ENCODE measurements at regions not wholly inside any gene's neighbourhood (a gene's known extent, or its start where the extent isn't known, plus 50 kb on each side); places are given as distances from the start of the nearest gene placed in this dataset.

GRCh38 chr21:39097335-39097861 is 85.9 kb downstream of the PSMG1 start:
- no peaks in the 10 kb centered on the region for H3K4me1 Mint-ChIP-seq (ENCODE audit: low read depth in 2 of 2)
- H3K4me3 Mint-ChIP-seq, result no peak overlapping the region
- DNase-seq (ENCODE audit: low spot score), result no peak
- H3K36me3 Mint-ChIP-seq, result no peaks in the 10 kb centered on the region
- no peak overlapping the region for H3K27ac Mint-ChIP-seq
- no peak for ATAC-seq
- peaks cover 6 to 24% of the 10 kb centered on the region in 2 donors for H3K27me3 Mint-ChIP-seq
- no peaks in the 10 kb centered on the region for H3K9me3 Mint-ChIP-seq

DNA sequence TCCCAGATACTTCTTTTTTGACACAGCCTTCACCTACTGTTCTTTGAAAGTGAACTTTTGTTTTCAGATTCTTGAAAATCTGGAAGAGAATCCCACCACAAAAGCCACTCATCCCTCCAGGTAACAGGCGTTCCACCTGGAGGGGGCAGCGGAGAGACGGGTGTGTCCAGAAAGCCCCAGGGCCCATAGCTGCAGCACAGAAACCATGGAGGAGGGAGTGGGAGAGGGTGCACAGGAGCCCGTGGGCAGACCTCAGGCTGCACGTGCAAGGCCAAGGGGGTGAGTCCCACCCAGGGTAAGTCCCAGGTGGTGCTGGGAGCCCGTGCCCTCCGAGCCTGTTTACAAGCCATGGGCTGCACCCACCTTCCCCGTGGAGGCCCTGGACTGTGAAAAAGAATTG is 86.5 kb downstream of the PSMG1 start:
- no peaks in the 10 kb centered on the region for H3K9me3 Mint-ChIP-seq
- ATAC-seq, result no peak
- H3K4me3 Mint-ChIP-seq, result no peak overlapping the region
- DNase-seq (ENCODE audit: low spot score), result no peak
- H3K4me1 Mint-ChIP-seq (ENCODE audit: low read depth in 2 of 2), result no peaks in the 10 kb centered on the region
- H3K36me3 Mint-ChIP-seq, result no peaks in the 10 kb centered on the region
- H3K27me3 Mint-ChIP-seq, result peaks cover 6 to 18% of the 10 kb centered on the region in 2 donors
- no peak overlapping the region for H3K27ac Mint-ChIP-seq

- no peak for ATAC-seq
These were observed 87.6 kb downstream of the PSMG1 start for GRCh38 chr21:39095681-39096080.

DNA sequence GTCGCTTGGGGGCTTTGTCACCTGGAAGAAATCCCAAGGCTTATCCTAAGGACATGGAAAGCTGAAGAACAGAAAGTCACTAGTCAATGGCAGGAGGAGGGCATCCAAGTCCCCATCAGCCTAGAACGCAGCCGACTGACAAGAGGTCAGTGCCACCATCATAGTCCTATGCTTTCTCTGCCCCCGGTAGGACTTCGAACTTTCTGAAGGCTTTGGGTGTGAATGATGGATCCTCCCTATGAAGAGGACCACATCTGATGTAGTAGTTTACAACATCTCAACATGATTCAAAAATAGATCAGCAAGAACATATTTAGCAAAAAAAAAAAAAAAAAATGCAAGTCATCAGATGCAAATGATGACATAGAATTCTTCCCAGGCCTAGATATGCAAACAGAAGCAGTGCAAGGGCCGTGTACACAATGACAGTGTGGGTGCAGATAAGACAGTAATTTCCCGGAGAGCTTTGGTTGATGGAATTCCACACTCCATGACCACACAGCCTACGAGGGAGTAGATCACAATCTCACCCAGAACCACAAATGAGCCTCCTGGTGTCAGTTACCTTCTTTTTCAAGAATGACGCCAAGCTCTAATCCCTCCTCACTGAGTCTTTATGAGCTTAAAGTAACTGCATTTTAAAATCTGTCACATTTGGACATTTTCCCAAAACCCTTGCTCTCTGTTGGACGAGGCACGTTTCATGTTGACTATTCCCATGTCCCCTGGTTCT is 88.2 kb downstream of the PSMG1 start:
- ATAC-seq (no peak), DNase-seq (ENCODE audit: low spot score) (no peak)
- no peaks in the 10 kb centered on the region for H3K36me3 Mint-ChIP-seq
- peak overlapping the region in 1 of 2 donors; percentile 27 for H3K27ac Mint-ChIP-seq
- peaks cover 4 to 5% of the 10 kb centered on the region in 2 donors for H3K27me3 Mint-ChIP-seq
- no peaks in the 10 kb centered on the region for H3K9me3 Mint-ChIP-seq
- no peak overlapping the region for H3K4me3 Mint-ChIP-seq
- no peaks in the 10 kb centered on the region for H3K4me1 Mint-ChIP-seq (ENCODE audit: low read depth in 2 of 2)

More at GRCh38 chr21:39095681-39096080, 87.6 kb downstream of the PSMG1 start:
- H3K4me1 Mint-ChIP-seq (ENCODE audit: low read depth in 2 of 2), result no peaks in the 10 kb centered on the region
- DNase-seq (ENCODE audit: low spot score), result no peak
- H3K36me3 Mint-ChIP-seq, result no peaks in the 10 kb centered on the region
- H3K9me3 Mint-ChIP-seq, result no peaks in the 10 kb centered on the region
- no peak overlapping the region for H3K27ac Mint-ChIP-seq
- peaks cover 6 to 7% of the 10 kb centered on the region in 2 donors for H3K27me3 Mint-ChIP-seq
- no peak overlapping the region for H3K4me3 Mint-ChIP-seq

DNA sequence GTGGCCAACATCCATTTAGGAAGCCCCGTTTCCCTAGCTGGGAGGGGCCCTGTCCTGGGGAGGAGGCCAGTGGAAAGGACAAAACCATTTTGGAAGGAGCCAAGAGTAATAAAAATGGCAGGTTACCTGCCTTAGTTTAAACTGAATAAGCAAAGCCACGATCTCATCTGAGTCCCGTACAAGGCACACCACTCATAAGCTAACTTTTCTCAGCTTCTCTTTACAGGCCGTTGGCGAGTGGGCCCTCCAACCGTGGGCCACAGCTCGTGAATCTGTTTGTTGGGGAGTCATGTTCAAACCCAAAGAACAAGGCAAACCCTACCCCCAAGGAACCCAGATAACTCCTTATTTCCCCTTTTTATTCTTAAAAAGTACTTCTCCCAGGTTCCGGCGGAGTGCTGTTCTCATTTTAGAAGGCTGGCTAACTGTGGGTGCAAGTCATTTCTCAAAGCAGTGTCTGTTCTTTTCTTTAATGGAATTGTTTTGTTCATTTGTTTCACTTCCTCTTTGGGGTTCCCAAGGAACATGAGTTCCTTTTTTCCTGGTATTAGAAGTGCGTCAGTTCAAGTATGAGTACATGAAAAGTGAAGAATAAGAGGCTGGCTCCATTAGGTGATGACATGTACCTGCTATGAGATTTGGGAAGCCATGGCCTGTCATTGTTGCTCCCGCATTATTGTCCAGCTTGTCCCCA is 89.0 kb downstream of the PSMG1 start:
- no peak for ATAC-seq
- Mint-ChIP-seq H3K9me3 (no peaks in the 10 kb centered on the region), H3K27ac (peak overlapping the region in 1 of 2 donors; percentile 27), H3K36me3 (no peaks in the 10 kb centered on the region), H3K27me3 (peaks cover 4 to 5% of the 10 kb centered on the region in 2 donors), H3K4me1 (ENCODE audit: low read depth in 2 of 2) (no peaks in the 10 kb centered on the region), H3K4me3 (no peak overlapping the region)
- DNase-seq (ENCODE audit: low spot score), result no peak

- no peak for ATAC-seq
- no peak overlapping the region for H3K4me3 Mint-ChIP-seq
- H3K9me3 Mint-ChIP-seq, result no peaks in the 10 kb centered on the region
- H3K27ac Mint-ChIP-seq, result no peak overlapping the region
- no peak for DNase-seq (ENCODE audit: low spot score)
- H3K36me3 Mint-ChIP-seq, result no peaks in the 10 kb centered on the region
- H3K4me1 Mint-ChIP-seq (ENCODE audit: low read depth in 2 of 2), result no peaks in the 10 kb centered on the region
- H3K27me3 Mint-ChIP-seq, result peaks cover 4 to 5% of the 10 kb centered on the region in 2 donors
These were observed 89.7 kb downstream of the PSMG1 start for GRCh38 chr21:39093526-39093925.

DNA sequence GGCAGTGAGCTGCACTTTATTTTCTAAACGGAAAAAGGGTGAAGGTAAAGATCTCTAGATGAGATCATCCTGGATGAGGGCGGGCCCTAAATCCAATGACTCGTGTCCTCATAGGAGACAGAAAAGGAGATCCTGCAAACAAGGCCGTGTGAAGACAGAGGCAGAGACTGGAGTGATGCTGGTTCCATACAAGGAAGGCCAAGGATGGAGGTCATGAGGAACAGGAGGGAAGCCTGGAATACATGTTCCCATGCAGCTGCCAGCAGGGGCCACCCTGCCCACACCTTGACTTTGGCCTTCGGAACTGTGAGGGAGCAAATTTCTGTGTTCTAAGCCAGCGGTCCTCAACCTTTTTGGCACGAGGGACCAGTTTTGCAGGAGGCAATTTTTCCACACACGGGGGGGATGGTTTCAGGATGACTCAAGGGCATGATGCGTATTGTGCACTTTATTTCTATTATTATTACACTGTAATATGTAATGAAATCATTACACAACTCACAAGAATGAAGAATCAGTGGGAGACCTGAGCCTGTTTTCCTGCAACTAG is 94.3 kb downstream of the PSMG1 start:
- H3K4me1 Mint-ChIP-seq (ENCODE audit: low read depth in 2 of 2), result no peaks in the 10 kb centered on the region
- H3K36me3 Mint-ChIP-seq, result no peaks in the 10 kb centered on the region
- H3K27ac Mint-ChIP-seq, result no peak overlapping the region
- no peak for DNase-seq (ENCODE audit: low spot score)
- H3K9me3 Mint-ChIP-seq, result no peaks in the 10 kb centered on the region
- H3K27me3 Mint-ChIP-seq, result peaks cover 3 to 7% of the 10 kb centered on the region in 2 donors
- ATAC-seq, result no peak
- no peak overlapping the region for H3K4me3 Mint-ChIP-seq

GRCh38 chr21:39088031-39088370 is 95.2 kb downstream of the PSMG1 start:
- H3K4me1 Mint-ChIP-seq (ENCODE audit: low read depth in 2 of 2), result no peaks in the 10 kb centered on the region
- no peak overlapping the region for H3K4me3 Mint-ChIP-seq
- H3K27me3 Mint-ChIP-seq, result peaks cover 5 to 7% of the 10 kb centered on the region in 2 donors
- no peak overlapping the region for H3K27ac Mint-ChIP-seq
- H3K36me3 Mint-ChIP-seq, result no peaks in the 10 kb centered on the region
- DNase-seq (ENCODE audit: low spot score) (no peak), ATAC-seq (no peak)
- H3K9me3 Mint-ChIP-seq, result no peaks in the 10 kb centered on the region

DNA sequence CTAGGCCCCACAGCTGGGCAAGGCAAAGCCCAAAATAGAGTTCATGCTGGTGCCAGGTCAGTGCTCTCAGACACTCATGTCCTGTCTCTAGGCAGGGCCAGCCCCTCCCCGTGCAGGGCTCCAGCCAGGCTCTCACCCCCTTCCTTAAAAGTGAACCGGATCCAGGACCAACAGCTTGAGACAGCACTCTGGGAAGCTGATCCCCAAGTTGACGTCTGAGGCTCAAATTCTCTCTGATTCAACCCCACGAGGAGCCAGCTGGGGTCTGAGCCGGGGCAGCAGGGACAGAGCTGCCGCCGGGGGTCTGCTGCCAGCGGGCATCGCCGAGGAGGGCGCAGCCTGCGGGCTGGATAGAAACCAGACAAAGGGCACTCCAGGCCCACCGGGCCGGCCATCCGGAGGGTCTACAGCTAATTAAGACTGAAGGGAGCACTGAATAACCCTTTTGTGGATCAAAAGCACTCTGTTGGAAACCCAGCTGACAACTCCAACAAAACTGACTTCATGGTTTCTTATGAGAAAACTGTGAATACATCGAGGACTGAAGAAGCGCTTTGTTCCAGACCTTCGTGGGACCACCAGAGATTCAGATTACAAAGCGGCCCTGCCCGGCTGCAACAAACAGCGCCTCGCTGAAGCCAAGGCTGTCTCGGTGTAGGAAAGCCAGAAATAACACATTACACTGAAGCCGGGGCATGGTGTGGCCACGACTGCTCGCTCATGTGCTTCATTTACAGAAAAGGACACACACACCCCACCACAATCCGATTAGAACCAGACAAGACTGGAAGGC is 95.8 kb downstream of the PSMG1 start:
- no peaks in the 10 kb centered on the region for H3K36me3 Mint-ChIP-seq
- ATAC-seq (no peak), DNase-seq (ENCODE audit: low spot score) (no peak)
- H3K4me3 Mint-ChIP-seq, result no peak overlapping the region
- H3K4me1 Mint-ChIP-seq (ENCODE audit: low read depth in 2 of 2), result no peaks in the 10 kb centered on the region
- H3K9me3 Mint-ChIP-seq, result no peaks in the 10 kb centered on the region
- peaks cover 5 to 7% of the 10 kb centered on the region in 2 donors for H3K27me3 Mint-ChIP-seq
- no peak overlapping the region for H3K27ac Mint-ChIP-seq

DNA sequence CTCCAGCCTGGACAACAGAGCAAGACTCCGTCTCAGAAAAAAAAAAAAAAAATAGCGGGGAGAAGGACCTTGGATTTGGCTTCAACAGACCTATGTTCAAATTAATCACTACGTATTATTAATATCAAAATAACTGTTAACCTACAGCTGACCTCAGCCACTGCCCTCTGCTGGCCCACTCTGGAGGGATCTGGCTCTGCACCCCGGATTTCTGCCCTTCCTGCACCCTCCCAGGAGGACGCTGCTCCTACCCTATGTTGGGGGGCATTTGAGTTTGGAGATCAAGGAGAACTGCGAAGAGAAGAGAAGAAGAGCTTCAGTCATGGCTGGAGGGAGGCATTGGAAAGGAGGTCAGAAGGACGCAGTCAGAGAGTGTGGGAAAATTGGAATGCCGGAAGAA is 96.7 kb downstream of the PSMG1 start:
- H3K27me3 Mint-ChIP-seq, result peaks cover 6 to 7% of the 10 kb centered on the region in 2 donors
- DNase-seq (ENCODE audit: low spot score), result no peak
- no peak overlapping the region for H3K4me3 Mint-ChIP-seq
- no peak for ATAC-seq
- no peaks in the 10 kb centered on the region for H3K9me3 Mint-ChIP-seq
- H3K36me3 Mint-ChIP-seq, result no peaks in the 10 kb centered on the region
- no peak overlapping the region for H3K27ac Mint-ChIP-seq
- H3K4me1 Mint-ChIP-seq (ENCODE audit: low read depth in 2 of 2), result no peaks in the 10 kb centered on the region

DNA sequence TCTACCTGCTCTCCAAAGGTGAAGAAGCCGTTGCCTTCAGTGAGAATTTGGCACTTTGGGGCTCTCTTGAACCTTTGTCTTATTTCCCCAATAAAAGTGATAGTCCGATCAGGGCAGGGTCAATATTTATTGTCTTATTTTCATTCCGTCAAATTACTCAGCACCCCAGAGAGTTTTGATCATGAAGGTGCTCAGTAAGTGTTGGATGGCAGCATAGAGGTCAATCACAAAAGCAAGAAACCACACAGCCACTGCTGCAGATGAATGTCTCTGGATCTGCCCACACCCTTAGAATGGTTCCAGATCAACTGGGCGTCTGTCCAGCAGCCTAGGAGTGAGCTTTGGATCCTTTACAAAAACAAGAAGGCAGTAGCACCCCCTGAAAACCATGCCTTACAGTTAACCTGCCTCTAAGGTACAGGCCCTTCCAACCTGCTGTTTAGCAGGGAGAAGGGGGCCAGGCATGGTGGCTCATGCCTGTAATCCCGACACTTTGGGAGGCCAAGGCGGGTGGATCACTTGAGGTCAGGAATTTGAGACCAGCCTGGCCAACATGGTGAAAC is 97.3 kb downstream of the PSMG1 start:
- H3K27me3 Mint-ChIP-seq, result peaks cover 7 to 9% of the 10 kb centered on the region in 2 donors
- no peaks in the 10 kb centered on the region for H3K36me3 Mint-ChIP-seq
- ATAC-seq (no peak), DNase-seq (ENCODE audit: low spot score) (no peak)
- no peak overlapping the region for H3K27ac Mint-ChIP-seq
- H3K4me1 Mint-ChIP-seq (ENCODE audit: low read depth in 2 of 2), result no peaks in the 10 kb centered on the region
- H3K9me3 Mint-ChIP-seq, result no peaks in the 10 kb centered on the region
- H3K4me3 Mint-ChIP-seq, result no peak overlapping the region

DNA sequence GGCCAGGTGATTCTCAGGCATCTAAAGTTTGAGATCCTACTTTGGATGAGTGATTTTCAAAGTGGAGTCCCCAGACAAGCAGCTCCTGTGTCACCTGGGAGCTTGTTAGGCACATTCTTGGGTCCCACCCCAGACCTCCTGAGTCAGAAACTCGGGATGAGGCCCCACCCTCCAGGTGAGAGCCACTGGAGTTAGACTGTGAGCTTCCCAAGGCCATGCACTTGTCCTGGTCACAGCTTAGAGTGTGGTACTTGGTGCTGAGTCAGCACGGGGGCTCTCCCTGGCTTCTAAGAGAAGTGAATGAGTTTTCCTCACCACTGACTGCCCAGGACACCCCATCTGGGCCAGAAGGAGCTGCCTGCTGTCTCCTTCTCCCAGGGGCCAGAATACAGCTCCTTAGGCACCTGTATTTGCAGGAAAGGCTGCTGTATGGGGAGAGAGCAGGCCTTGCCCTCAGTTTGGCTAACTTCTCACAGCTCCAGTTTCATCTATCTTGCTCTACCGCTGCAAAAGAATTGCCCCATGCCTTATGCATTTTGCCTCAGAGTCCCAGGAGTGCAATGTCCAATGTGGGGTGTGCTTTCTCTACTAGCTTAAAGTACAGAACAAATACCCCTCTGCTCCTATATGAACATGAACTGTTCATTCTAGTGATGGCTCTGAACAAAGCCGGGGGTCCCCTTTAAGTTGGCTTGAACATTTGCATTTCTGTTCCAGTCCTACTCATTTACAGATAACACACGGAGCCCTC is 98.1 kb downstream of the PSMG1 start:
- H3K4me3 Mint-ChIP-seq, result no peak overlapping the region
- H3K27ac Mint-ChIP-seq, result no peak overlapping the region
- H3K4me1 Mint-ChIP-seq (ENCODE audit: low read depth in 2 of 2), result no peaks in the 10 kb centered on the region
- no peaks in the 10 kb centered on the region for H3K36me3 Mint-ChIP-seq
- no peak for DNase-seq (ENCODE audit: low spot score)
- no peak for ATAC-seq
- peaks cover 7 to 9% of the 10 kb centered on the region in 2 donors for H3K27me3 Mint-ChIP-seq
- no peaks in the 10 kb centered on the region for H3K9me3 Mint-ChIP-seq

DNA sequence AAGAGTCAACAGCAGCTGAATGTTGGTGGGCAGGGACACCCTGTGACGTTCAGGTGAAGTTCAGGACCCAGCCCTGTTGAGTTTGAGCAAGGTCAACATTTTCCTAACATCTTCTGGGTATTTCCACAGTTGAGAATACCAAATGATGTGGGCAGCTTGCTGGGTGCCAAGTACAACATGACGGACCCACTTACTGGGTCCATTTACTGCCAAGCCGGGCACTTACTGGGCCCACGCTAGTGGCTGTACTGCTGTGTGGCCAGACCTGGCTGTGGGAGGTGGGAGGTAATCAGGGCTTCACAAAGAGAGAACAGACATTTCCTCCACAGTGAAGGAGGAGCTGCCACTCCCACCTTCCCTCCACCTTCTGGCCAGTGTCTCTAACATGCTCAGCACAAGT is 99.2 kb downstream of the PSMG1 start:
- Mint-ChIP-seq H3K36me3 (no peaks in the 10 kb centered on the region), H3K9me3 (no peaks in the 10 kb centered on the region), H3K27ac (no peak overlapping the region), H3K4me1 (ENCODE audit: low read depth in 2 of 2) (no peaks in the 10 kb centered on the region), H3K27me3 (peaks cover 7 to 11% of the 10 kb centered on the region in 2 donors), H3K4me3 (no peak overlapping the region)
- ATAC-seq (no peak), DNase-seq (ENCODE audit: low spot score) (no peak)

Data from natural killer cell treated with Interleukin-12 subunit alpha and Interleukin-12 subunit beta and Interleukin-15 and Interleukin-18, amount 100 ng/mL, for 72 hours (primary cell).